ENCODE measurements at regions not wholly inside any gene's neighbourhood (a gene's known extent, or its start where the extent isn't known, plus 50 kb on each side); places are given as distances from the start of the nearest gene placed in this dataset.

- Mint-ChIP-seq H3K27ac (no peak overlapping the region), H3K4me1 (peaks cover 44% of the 10 kb centered on the region), H3K36me3 (no peaks in the 10 kb centered on the region), H3K4me3 (no peak overlapping the region), H3K9me3 (peaks cover 5% of the 10 kb centered on the region), H3K27me3 (ENCODE audit: low read depth) (no peaks in the 10 kb centered on the region)
- TF ChIP-seq AFF4 (CRISPR knock-in tag; IDR thresholded peaks at IDR 0.05; ENCODE audit: borderline replicate concordance), result no peak
- no peak for TF ChIP-seq ARID4B (CRISPR knock-in tag; IDR thresholded peaks at IDR 0.05; ENCODE audit: borderline replicate concordance)
- TF ChIP-seq ZNF532 (CRISPR knock-in tag; IDR thresholded peaks at IDR 0.05; ENCODE audit: borderline replicate concordance), result no peak
- TF ChIP-seq ZNF281 (CRISPR knock-in tag; IDR thresholded peaks at IDR 0.05), result no peak
- no peak for TF ChIP-seq GABPB1 (CRISPR knock-in tag; IDR thresholded peaks at IDR 0.05)
- no peak for TF ChIP-seq ZNF671 (CRISPR knock-in tag; IDR thresholded peaks at IDR 0.05)
- no peak for TF ChIP-seq ZNF416 (CRISPR knock-in tag; IDR thresholded peaks at IDR 0.05)
- TF ChIP-seq ERG (CRISPR knock-in tag; IDR thresholded peaks at IDR 0.05), result no peak
- no peak for TF ChIP-seq TP53 (CRISPR knock-in tag; IDR thresholded peaks at IDR 0.05)
- TF ChIP-seq ATF6 (CRISPR knock-in tag; IDR thresholded peaks at IDR 0.05), result no peak
- no peak for TF ChIP-seq FOXJ3 (CRISPR knock-in tag; IDR thresholded peaks at IDR 0.05; ENCODE audit: borderline replicate concordance)
- CTCF ChIA-PET, result no interaction called here
- DNase-seq (ENCODE audit: low spot score) (no peak), ATAC-seq (no peak)
- POLR2A ChIA-PET, result no interaction called here
Observed at GRCh38 chr12:108449478-108449877, 65.6 kb upstream of the FICD start.
